ENCODE measurements at regions not wholly inside any gene's neighbourhood (a gene's known extent, or its start where the extent isn't known, plus 50 kb on each side); places are given as distances from the start of the nearest gene placed in this dataset.
"Not testable (repeated sequence)": the region's sequence is repeated elsewhere in the genome, so short reads cannot be mapped to it uniquely, and the experiment has no call there.

DNA sequence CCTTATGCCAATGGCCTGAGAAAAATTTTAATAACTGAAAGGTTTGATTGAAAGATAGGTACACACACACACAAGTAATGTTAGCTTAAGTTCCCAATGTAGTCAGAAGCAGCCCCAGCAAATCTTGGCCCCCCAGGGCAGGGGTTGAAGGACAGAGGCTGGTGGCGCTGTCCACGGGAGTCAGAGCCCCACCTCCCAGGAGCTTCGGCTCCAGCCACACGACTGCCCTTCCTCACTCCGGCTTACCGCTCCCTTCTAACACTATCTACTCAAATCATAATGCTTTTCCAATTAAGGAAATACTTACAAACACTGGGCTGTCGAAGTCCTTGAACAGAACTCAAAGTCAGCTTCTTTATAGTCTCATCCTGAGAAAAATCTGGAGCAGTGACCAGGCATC lies 163.9 kb upstream of the NBPF12 start:
- TF ChIP-seq, protein P1, sequence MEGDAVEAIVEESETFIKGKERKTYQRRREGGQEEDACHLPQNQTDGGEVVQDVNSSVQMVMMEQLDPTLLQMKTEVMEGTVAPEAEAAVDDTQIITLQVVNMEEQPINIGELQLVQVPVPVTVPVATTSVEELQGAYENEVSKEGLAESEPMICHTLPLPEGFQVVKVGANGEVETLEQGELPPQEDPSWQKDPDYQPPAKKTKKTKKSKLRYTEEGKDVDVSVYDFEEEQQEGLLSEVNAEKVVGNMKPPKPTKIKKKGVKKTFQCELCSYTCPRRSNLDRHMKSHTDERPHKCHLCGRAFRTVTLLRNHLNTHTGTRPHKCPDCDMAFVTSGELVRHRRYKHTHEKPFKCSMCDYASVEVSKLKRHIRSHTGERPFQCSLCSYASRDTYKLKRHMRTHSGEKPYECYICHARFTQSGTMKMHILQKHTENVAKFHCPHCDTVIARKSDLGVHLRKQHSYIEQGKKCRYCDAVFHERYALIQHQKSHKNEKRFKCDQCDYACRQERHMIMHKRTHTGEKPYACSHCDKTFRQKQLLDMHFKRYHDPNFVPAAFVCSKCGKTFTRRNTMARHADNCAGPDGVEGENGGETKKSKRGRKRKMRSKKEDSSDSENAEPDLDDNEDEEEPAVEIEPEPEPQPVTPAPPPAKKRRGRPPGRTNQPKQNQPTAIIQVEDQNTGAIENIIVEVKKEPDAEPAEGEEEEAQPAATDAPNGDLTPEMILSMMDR (IDR thresholded peaks at IDR 0.05): not testable (repeated sequence)
- not testable (repeated sequence) for TF ChIP-seq POLR2A (IDR thresholded peaks at IDR 0.05)
